ENCODE measurements at regions not wholly inside any gene's neighbourhood (a gene's known extent, or its start where the extent isn't known, plus 50 kb on each side); places are given as distances from the start of the nearest gene placed in this dataset.

- TF ChIP-seq DPF2 (IDR thresholded peaks at IDR 0.05) (no peak), CTCF (IDR thresholded peaks at IDR 0.05 in 2 of 3, conservative IDR thresholded peaks at IDR 0.05 in 1 of 3; ENCODE audit: control insufficient read depth in 2 of 3, extremely low read depth in 1 of 3, insufficient read depth in 1 of 3, low read depth in 3 of 3, low read length in 3 of 3) (no peak), STAT1 (conservative IDR thresholded peaks at IDR 0.05) (no peak), RFX5 (IDR thresholded peaks at IDR 0.05; ENCODE audit: low read depth, low read length) (no peak), EP300 (IDR thresholded peaks at IDR 0.05; ENCODE audit: borderline replicate concordance in 1 of 2, control insufficient read depth in 1 of 2, low read depth in 2 of 2, low read length in 2 of 2) (no peak), NR2F1 (conservative IDR thresholded peaks at IDR 0.05) (no peak), REST (IDR thresholded peaks at IDR 0.05; ENCODE audit: low read depth, low read length) (no peak), PBX3 (IDR thresholded peaks at IDR 0.05; ENCODE audit: insufficient replicate concordance, low read depth, low read length) (no peak), POLR2A (IDR thresholded peaks at IDR 0.05; ENCODE audit: low read depth, low read length) (no peak), MAX (IDR thresholded peaks at IDR 0.05; ENCODE audit: low read depth, low read length) (no peak)
These were observed 52.9 kb upstream of the ACKR3 start for GRCh38 chr2:236516708-236517107.
